ENCODE measurements at regions not wholly inside any gene's neighbourhood (a gene's known extent, or its start where the extent isn't known, plus 50 kb on each side); places are given as distances from the start of the nearest gene placed in this dataset.
A peak's percentile ranks its signal among the peaks of the same experiment; 100 is the strongest.

GRCh38 chr1:168631671-168632400 is 55.4 kb downstream of the XCL1 start:
- Mint-ChIP-seq H3K9me3 (no peaks in the 10 kb centered on the region), H3K4me3 (no peak overlapping the region), H3K27ac (no peak overlapping the region), H3K27me3 (peaks cover 28% of the 10 kb centered on the region), H3K4me1 (peaks cover 5% of the 10 kb centered on the region), H3K36me3 (ENCODE audit: low read depth) (no peaks in the 10 kb centered on the region)
- DNase-seq, result no peak
- intact Hi-C loops (cut with micrococcal nuclease), result no loop called here

GRCh38 chr1:168634951-168635532 is 58.6 kb downstream of the XCL1 start:
- Mint-ChIP-seq H3K4me1 (no peaks in the 10 kb centered on the region), H3K4me3 (no peak overlapping the region), H3K27me3 (peaks cover 30% of the 10 kb centered on the region), H3K27ac (no peak overlapping the region), H3K36me3 (ENCODE audit: low read depth) (no peaks in the 10 kb centered on the region), H3K9me3 (peaks cover 4% of the 10 kb centered on the region)
- intact Hi-C loops (cut with micrococcal nuclease), result no loop called here
- DNase-seq, result no peak

- Mint-ChIP-seq H3K4me3 (no peak overlapping the region), H3K27me3 (peaks cover 38% of the 10 kb centered on the region), H3K36me3 (ENCODE audit: low read depth) (no peaks in the 10 kb centered on the region), H3K4me1 (no peaks in the 10 kb centered on the region), H3K27ac (no peak overlapping the region), H3K9me3 (peaks cover 4% of the 10 kb centered on the region)
- intact Hi-C loops (cut with micrococcal nuclease), result no loop called here
- no peak for DNase-seq
Measured at GRCh38 chr1:168636200-168636599, 59.8 kb downstream of the XCL1 start.

- peaks cover 37% of the 10 kb centered on the region for H3K27me3 Mint-ChIP-seq
- DNase-seq, result no peak
- no peak overlapping the region for H3K4me3 Mint-ChIP-seq
- intact Hi-C loops (cut with micrococcal nuclease), result no loop called here
- H3K36me3 Mint-ChIP-seq (ENCODE audit: low read depth), result no peaks in the 10 kb centered on the region
- no peak overlapping the region for H3K27ac Mint-ChIP-seq
- H3K4me1 Mint-ChIP-seq, result no peaks in the 10 kb centered on the region
- peaks cover 4% of the 10 kb centered on the region for H3K9me3 Mint-ChIP-seq
Measured at GRCh38 chr1:168636642-168637111, 60.3 kb downstream of the XCL1 start.

- no peaks in the 10 kb centered on the region for H3K4me1 Mint-ChIP-seq
- DNase-seq, result peak; percentile 59
- peaks cover 4% of the 10 kb centered on the region for H3K9me3 Mint-ChIP-seq
- H3K27ac Mint-ChIP-seq, result no peak overlapping the region
- H3K36me3 Mint-ChIP-seq (ENCODE audit: low read depth), result no peaks in the 10 kb centered on the region
- intact Hi-C loops (cut with micrococcal nuclease), result no loop called here
- H3K27me3 Mint-ChIP-seq, result peaks cover 32% of the 10 kb centered on the region
- no peak overlapping the region for H3K4me3 Mint-ChIP-seq
Measured at GRCh38 chr1:168637350-168637991, 61.1 kb downstream of the XCL1 start.

GRCh38 chr1:168638884-168639283 is 62.5 kb downstream of the XCL1 start:
- no peak for DNase-seq
- no peaks in the 10 kb centered on the region for H3K4me1 Mint-ChIP-seq

GRCh38 chr1:168640182-168640581 is 63.8 kb downstream of the XCL1 start:
- peaks cover 27% of the 10 kb centered on the region for H3K27me3 Mint-ChIP-seq
- H3K36me3 Mint-ChIP-seq (ENCODE audit: low read depth), result no peaks in the 10 kb centered on the region
- peaks cover 4% of the 10 kb centered on the region for H3K9me3 Mint-ChIP-seq
- no peak for DNase-seq
- H3K27ac Mint-ChIP-seq, result no peak overlapping the region
- H3K4me3 Mint-ChIP-seq, result no peak overlapping the region
- H3K4me1 Mint-ChIP-seq, result no peaks in the 10 kb centered on the region
- intact Hi-C loops (cut with micrococcal nuclease), result no loop called here

More at GRCh38 chr1:168638884-168639283, 62.5 kb downstream of the XCL1 start:
- intact Hi-C loops (cut with micrococcal nuclease), result no loop called here
- no peak overlapping the region for H3K4me3 Mint-ChIP-seq
- peaks cover 4% of the 10 kb centered on the region for H3K9me3 Mint-ChIP-seq
- no peaks in the 10 kb centered on the region for H3K36me3 Mint-ChIP-seq (ENCODE audit: low read depth)
- no peak overlapping the region for H3K27ac Mint-ChIP-seq
- H3K27me3 Mint-ChIP-seq, result peaks cover 31% of the 10 kb centered on the region

GRCh38 chr1:168640836-168641235 is 64.4 kb downstream of the XCL1 start:
- peaks cover 24% of the 10 kb centered on the region for H3K27me3 Mint-ChIP-seq
- H3K9me3 Mint-ChIP-seq, result peaks cover 4% of the 10 kb centered on the region
- H3K27ac Mint-ChIP-seq, result no peak overlapping the region
- no peaks in the 10 kb centered on the region for H3K36me3 Mint-ChIP-seq (ENCODE audit: low read depth)
- no peak overlapping the region for H3K4me3 Mint-ChIP-seq
- no peak for DNase-seq
- intact Hi-C loops (cut with micrococcal nuclease), result no loop called here
- no peaks in the 10 kb centered on the region for H3K4me1 Mint-ChIP-seq

GRCh38 chr1:168643152-168643551 is 66.7 kb downstream of the XCL1 start:
- Mint-ChIP-seq H3K9me3 (peaks cover 3% of the 10 kb centered on the region), H3K27ac (no peak overlapping the region), H3K36me3 (ENCODE audit: low read depth) (no peaks in the 10 kb centered on the region), H3K4me3 (no peak overlapping the region), H3K4me1 (no peaks in the 10 kb centered on the region), H3K27me3 (peaks cover 21% of the 10 kb centered on the region)
- intact Hi-C loops (cut with micrococcal nuclease), result no loop called here
- DNase-seq, result no peak
